Esophagus muscularis mucosa (tissue), 4 donors: ENCODE measurements at regions not wholly inside any gene's neighbourhood (a gene's known extent, or its start where the extent isn't known, plus 50 kb on each side); places are given as distances from the start of the nearest gene placed in this dataset.

ENCODE experiments used
- DNase-seq: peaks from one replicate; pipeline ENCODE4 v3.0.0-alpha.2; 2017; ENCODE audit errors: extremely low spot score
- H3K27ac ChIP-seq, 4 donors: fragments of 200-600 bp; sonication (generic); replicated peaks in 1 of 4; 1 replicate in 3 of 4; 2 replicates in 1 of 4; pipeline ENCODE4 v1.5.1; 2016 to 2019; ENCODE audit warnings: mild to moderate bottlenecking in 1 of 4
- H3K27me3 ChIP-seq, 4 donors: fragments of 200-600 bp; sonication (generic); one replicate each; pipeline versions ENCODE4 v1.5.1 to v1.6.0; 2016 to 2019
- H3K36me3 ChIP-seq, 4 donors: fragments of 200-600 bp; sonication (generic); one replicate each; pipeline ENCODE4 v1.5.1; 2016 to 2019
- H3K4me1 ChIP-seq, 4 donors: fragments of 200-600 bp; sonication (generic); one replicate each; pipeline ENCODE4 v1.5.1; 2016 to 2019
- H3K4me3 ChIP-seq, 4 donors: fragments of 200-600 bp; sonication (generic); 1 replicate in 2 of 4; 2 replicates in 2 of 4; pipeline ENCODE4 v1.5.1; 2016 to 2019; ENCODE audit warnings: mild to moderate bottlenecking in 4 of 4, moderate library complexity in 1 of 4
- H3K9me3 ChIP-seq, 4 donors: fragments of 200-600 bp; sonication (generic); 1 replicate in 3 of 4; 2 replicates in 1 of 4; pipeline ENCODE4 v1.5.1; 2016 to 2019
- CTCF ChIP-seq, 3 experiments: fragments of 200-600 bp in 2 of 3; fragments of 450-650 bp in 1 of 3; sonication (generic) in 2 of 3; IDR thresholded peaks; one replicate each; pipeline ENCODE4 v1.5.1; 2017 to 2019; ENCODE audit warnings: antibody characterized with exemption in 3 of 3, mild to moderate bottlenecking in 2 of 3, moderate library complexity in 1 of 3
- EP300 ChIP-seq: sonication (generic); formaldehyde crosslinking; IDR thresholded peaks from one replicate; pipeline ENCODE4 v1.6.1; 2017; ENCODE audit warnings: antibody characterized with exemption
- POLR2A ChIP-seq: fragments of 450-650 bp; IDR thresholded peaks from one replicate; pipeline ENCODE4 v1.6.1; 2017; ENCODE audit warnings: antibody characterized with exemption, moderate library complexity, mild to moderate bottlenecking, low read depth
- POLR2AphosphoS5 ChIP-seq, 2 donors: sonication (generic); formaldehyde crosslinking; IDR thresholded peaks; one replicate each; pipeline ENCODE4 v1.6.1; 2017; ENCODE audit warnings: antibody characterized with exemption in 2 of 2
- WGBS: methylation state at CpG from one replicate; pipeline ENCODE4 v1.1.5; 2018; 5-methylcytosine and 5-hydroxymethylcytosine counted together
- intact Hi-C: fragments of 100-400 bp; cut with DNase I; formaldehyde crosslinking; loops from one replicate; pipeline ENCODE4 v1.15.1; 2023

GRCh38 chr4:170581322-170581721 is 491.6 kb upstream of the AADAT start:
- Histone ChIP-seq H3K9me3 (peaks cover 0 to 6% (median 0%) of the 10 kb centered on the region in 4 donors), H3K27ac (no peak overlapping the region), H3K36me3 (no peaks in the 10 kb centered on the region), H3K4me1 (no peaks in the 10 kb centered on the region), H3K27me3 (no peaks in the 10 kb centered on the region), H3K4me3 (no peak overlapping the region)
- 74% methylated on average over 7 of the region's 7 CpGs for WGBS
- no peak for TF ChIP-seq CTCF (IDR thresholded peaks at IDR 0.05)
- no peak for TF ChIP-seq EP300
- no peak for TF ChIP-seq POLR2A
- no peak for TF ChIP-seq POLR2AphosphoS5 (IDR thresholded peaks at IDR 0.05)
- DNase-seq = no peak
- intact Hi-C loops = no loop called here

GRCh38 chr4:170580651-170581050 is 490.9 kb upstream of the AADAT start:
- Histone ChIP-seq H3K36me3 (no peaks in the 10 kb centered on the region), H3K27me3 (no peaks in the 10 kb centered on the region), H3K9me3 (peaks cover 0 to 6% (median 0%) of the 10 kb centered on the region in 4 donors), H3K4me3 (no peak overlapping the region), H3K27ac (no peak overlapping the region), H3K4me1 (no peaks in the 10 kb centered on the region)
- DNase-seq = no peak
- intact Hi-C loops = no loop called here
- no peak for TF ChIP-seq POLR2A
- no peak for TF ChIP-seq POLR2AphosphoS5 (IDR thresholded peaks at IDR 0.05)
- 65% methylated on average over 2 of the region's 2 CpGs for WGBS

DNA sequence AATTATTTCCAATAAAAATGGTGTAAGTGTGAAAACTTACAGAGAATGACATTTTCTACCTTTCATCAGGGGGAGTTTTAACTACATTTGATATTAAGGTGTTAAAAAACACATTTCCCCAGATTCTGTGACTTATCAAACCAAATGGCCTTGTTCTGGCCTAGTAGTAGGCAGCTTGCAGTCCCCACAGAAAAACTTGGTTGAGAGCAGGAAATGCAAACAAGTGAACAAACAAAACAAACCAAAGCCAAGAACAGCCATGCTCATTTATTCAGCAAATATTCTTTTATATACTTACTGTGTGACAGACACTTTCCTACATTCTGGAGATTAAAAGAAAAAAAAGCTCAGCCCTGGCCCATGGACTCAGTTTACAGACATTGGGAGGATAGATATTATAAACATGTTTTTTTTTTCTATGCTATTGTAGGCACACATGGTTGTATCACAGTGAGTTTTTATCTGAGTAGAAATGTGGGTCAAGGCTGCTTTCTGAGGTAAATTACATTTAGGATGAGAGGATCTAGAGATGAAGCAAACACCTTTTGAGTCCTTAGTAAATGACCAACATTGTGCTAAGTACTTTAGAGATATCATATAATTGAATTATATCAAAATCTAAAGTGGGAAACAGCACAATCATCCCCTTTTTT is 449.2 kb upstream of the AADAT start:
- H3K27me3 ChIP-seq = no peaks in the 10 kb centered on the region
- TF ChIP-seq CTCF (IDR thresholded peaks at IDR 0.05) (no peak), EP300 (no peak), POLR2AphosphoS5 (IDR thresholded peaks at IDR 0.05) (no peak), POLR2A (no peak)
- peaks cover 0 to 2% (median 0%) of the 10 kb centered on the region in 4 donors for H3K9me3 ChIP-seq
- no peak overlapping the region for H3K27ac ChIP-seq
- intact Hi-C loops = no loop called here
- H3K4me1 ChIP-seq = no peaks in the 10 kb centered on the region
- H3K36me3 ChIP-seq = no peaks in the 10 kb centered on the region
- DNase-seq = no peak
- no peak overlapping the region for H3K4me3 ChIP-seq

GRCh38 chr4:170529748-170530722 is 440.3 kb upstream of the AADAT start:
- Histone ChIP-seq H3K4me3 (no peak overlapping the region), H3K36me3 (no peaks in the 10 kb centered on the region), H3K27ac (no peak overlapping the region), H3K27me3 (no peaks in the 10 kb centered on the region), H3K4me1 (no peaks in the 10 kb centered on the region), H3K9me3 (no peaks in the 10 kb centered on the region)
- intact Hi-C loops = no loop called here
- 82% methylated on average over 5 of the region's 5 CpGs for WGBS
- no peak for DNase-seq
- TF ChIP-seq CTCF (IDR thresholded peaks at IDR 0.05) = no peak
- TF ChIP-seq EP300 = no peak
- no peak for TF ChIP-seq POLR2A
- no peak for TF ChIP-seq POLR2AphosphoS5 (IDR thresholded peaks at IDR 0.05)

GRCh38 chr4:170526471-170526870 is 436.7 kb upstream of the AADAT start:
- no peak overlapping the region for H3K4me3 ChIP-seq
- no peak for DNase-seq
- H3K36me3 ChIP-seq = no peaks in the 10 kb centered on the region
- intact Hi-C loops = no loop called here
- WGBS = 73% methylated on average over 1 of the region's 1 CpG
- no peaks in the 10 kb centered on the region for H3K4me1 ChIP-seq
- H3K27ac ChIP-seq = no peak overlapping the region
- no peak for TF ChIP-seq CTCF (IDR thresholded peaks at IDR 0.05)
- TF ChIP-seq EP300 = no peak
- no peak for TF ChIP-seq POLR2AphosphoS5 (IDR thresholded peaks at IDR 0.05)
- no peak for TF ChIP-seq POLR2A
- H3K9me3 ChIP-seq = no peaks in the 10 kb centered on the region
- no peaks in the 10 kb centered on the region for H3K27me3 ChIP-seq
